ENCODE measurements at regions not wholly inside any gene's neighbourhood (a gene's known extent, or its start where the extent isn't known, plus 50 kb on each side); places are given as distances from the start of the nearest gene placed in this dataset.
"Not testable (repeated sequence)": the region's sequence is repeated elsewhere in the genome, so short reads cannot be mapped to it uniquely, and the experiment has no call there.

- ATAC-seq (no peak), DNase-seq (ENCODE audit: low spot score) (no peak)
Observed at GRCh38 chr4:103499094-103499493, 220.7 kb downstream of the TACR3 start.

DNA sequence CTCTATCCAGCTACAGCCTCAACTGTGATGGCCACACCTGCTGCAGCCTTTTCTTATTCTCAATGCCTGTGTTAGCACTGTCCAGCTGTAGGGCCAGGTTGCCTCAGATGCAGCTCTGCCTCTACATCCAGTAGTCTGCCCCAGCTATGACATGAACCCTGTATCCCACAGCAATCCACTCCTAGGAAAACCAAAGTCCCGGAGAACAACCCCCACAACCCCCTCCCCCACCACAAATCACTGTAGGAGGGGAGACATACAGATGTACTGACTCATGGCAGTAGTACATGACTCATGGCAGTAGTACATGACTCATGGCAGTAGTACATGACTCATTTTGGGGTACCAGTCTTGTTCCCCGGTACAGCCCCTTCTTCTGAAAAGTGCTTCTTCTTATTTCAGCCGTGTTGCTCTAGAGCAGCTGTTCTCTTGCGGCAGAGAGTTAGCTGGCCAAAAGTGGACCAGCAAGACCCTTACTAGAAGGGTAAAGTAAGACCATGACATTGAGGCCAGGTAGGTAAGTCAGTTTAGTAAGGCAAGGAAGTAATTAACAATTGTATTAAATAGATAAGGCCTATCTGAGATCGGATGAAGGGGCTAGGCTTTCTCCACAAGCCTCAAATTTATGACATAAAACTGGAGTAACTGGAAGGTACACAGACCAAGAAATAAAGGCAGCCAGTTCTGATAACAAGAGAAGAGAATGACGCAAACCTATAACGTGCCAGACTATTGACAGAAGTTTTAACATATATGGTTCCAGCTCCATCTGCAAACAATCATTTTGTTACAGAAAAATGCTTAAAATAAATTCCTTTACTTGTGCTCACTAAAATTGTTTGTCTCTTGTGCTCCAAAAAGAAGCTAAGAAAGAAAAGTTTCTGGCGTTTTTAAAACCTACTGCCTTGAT is 221.4 kb downstream of the TACR3 start:
- DNase-seq (ENCODE audit: low spot score) (no peak), ATAC-seq (no peak)

DNA sequence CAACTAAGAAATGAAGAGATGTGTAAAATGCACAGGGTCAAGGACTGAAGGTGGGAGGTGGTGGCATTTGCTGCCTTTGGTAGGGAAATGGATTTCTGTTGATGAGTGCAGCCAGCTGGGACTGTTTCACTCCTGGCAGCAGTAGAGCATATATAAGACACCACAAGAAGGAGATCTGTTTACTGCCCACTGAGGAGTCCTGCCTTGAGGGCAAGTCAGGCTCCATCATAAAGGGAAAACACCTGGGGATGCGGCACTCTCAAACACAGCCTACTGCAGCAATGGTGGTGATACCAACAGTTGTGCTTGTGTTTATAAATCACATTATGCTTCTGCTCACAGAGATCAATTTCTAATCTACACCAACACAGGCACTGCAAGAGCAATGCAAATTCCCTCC is 222.1 kb downstream of the TACR3 start:
- ATAC-seq: no peak

DNA sequence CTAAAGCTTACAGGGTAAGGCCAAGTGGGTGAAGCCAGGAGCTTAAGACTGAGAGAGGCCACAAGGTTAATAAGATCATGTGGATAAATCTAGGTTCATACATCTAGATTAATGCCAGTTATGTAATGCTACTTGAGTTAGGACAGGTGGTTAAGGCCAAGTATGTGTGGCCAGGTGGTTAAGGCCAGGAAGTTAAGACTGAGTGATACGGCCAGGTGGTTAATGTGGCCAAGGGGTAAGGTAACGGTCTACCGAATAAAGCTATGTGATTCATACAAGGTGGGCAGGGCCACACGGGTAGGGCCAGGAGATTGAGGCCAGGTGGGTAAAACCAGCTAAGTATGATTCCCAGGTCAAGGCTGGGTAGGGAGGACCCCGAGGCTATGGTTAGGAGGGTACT is 223.0 kb downstream of the TACR3 start:
- ATAC-seq (no peak), DNase-seq (ENCODE audit: low spot score) (no peak)

More for the DNA sequence above, 222.1 kb downstream of the TACR3 start:
- DNase-seq (ENCODE audit: low spot score): no peak

GRCh38 chr4:103493450-103494159 is 226.2 kb downstream of the TACR3 start:
- ATAC-seq: no peak
- no peak for DNase-seq (ENCODE audit: low spot score)

GRCh38 chr4:103485296-103485695 is 234.5 kb downstream of the TACR3 start:
- ATAC-seq: not testable (repeated sequence)

DNA sequence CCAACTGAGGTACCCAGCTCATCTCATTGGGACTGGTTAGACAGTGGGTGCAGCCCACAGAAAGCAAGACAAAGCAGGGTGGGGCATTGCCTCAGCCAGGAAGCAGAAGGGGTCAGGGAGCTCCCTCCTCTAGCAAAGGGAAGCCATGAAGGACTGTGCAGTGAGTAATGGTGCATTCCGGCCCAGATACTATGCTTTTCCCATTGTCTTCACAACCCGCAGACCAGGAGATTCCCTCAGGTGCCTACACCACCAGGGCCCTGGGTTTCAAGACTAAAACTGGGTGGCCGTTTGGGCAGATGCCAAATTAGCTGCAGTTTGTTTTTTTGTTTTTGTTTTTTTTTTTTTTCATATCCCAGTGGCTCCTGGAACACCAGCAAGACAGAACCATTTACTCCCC is 235.3 kb downstream of the TACR3 start:
- ATAC-seq: no peak
- no peak for DNase-seq (ENCODE audit: low spot score)

More at GRCh38 chr4:103485296-103485695, 234.5 kb downstream of the TACR3 start:
- DNase-seq (ENCODE audit: low spot score): not testable (repeated sequence)

DNA sequence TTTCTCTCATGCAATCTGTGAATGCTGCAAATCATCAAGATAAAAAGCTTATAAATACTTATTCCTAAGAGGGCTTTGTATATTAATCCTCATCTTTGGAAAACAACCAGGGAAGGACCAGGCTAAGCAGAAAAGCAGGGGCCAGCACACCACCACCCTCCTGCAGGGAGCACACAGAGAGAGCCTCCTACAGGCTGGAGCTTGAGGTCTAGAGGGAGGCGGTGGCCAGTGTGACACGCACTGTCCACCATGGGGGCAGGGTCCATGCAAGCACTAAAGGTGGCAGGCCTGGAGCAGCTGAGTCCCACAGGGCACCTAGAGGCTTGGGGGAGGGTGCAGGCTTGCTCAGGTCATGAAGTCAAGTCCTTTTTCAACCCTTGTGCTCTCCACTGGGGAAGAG is 236.9 kb downstream of the TACR3 start:
- DNase-seq (ENCODE audit: low spot score) (no peak), ATAC-seq (no peak)

DNA sequence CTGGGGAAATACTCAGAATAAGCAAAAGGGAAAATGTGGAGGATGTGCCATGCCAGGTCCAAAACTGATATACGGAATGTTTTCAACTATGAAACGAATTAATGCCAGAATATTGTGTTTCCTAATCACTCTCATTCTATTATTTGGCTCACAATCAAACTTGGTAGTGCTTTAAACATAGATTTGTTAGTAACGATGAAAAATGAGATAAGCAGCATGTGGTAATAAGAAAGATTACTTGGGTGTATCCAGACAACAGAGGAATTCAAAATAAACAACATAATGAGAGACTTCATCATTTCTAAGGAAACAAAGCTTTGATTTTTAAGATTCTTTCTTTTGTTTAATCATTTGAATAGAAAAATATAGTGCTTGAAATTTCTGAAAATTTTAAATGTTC is 237.3 kb downstream of the TACR3 start:
- ATAC-seq (no peak), DNase-seq (ENCODE audit: low spot score) (no peak)

GRCh38 chr4:103478734-103479133 is 241.1 kb downstream of the TACR3 start:
- ATAC-seq: no peak

DNA sequence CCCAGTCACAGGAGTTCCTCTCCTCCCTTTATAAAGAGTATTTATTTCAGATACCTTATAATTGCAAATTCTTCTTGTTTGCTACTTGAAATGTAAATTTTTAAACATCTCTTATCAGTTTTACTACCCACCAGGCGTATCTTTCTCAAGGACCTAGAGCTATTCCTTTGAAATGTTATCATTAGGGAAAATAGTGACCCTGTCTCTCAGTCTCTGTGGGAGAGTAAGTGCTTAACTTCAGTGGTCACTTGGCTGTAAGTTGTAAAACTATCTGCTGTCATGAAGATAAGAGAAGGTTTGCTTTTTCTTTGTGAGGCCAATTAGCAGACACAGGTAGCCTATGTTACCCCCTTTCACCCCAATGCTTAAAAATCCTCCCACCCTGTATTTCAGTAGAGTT is 241.6 kb downstream of the TACR3 start:
- DNase-seq (ENCODE audit: low spot score) (no peak), ATAC-seq (no peak)

More at GRCh38 chr4:103478734-103479133, 241.1 kb downstream of the TACR3 start:
- no peak for DNase-seq (ENCODE audit: low spot score)

DNA sequence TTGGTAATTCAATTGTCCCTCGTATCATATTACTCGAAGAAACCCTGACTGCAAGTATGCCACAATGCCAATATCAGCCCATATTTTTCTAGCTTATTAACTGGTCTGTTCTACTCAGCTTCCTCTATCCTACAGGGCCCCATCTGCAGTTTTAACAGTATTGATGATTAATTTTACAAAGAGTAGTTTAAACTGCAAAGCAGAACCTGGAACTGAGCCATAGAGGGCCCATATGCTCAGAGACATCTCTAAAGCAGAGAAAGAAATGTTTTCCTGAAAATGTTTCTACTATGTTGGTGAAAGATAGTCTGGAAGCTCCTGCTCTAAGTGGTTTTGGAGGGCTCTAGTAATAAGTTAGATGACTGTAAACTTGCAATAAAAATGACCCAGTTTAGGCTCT is 259.4 kb upstream of the CENPE start:
- no peak for ATAC-seq

GRCh38 chr4:103451341-103451740 is 253.2 kb upstream of the CENPE start:
- ATAC-seq: no peak

More for the DNA sequence above, 259.4 kb upstream of the CENPE start:
- no peak for DNase-seq (ENCODE audit: low spot score)

DNA sequence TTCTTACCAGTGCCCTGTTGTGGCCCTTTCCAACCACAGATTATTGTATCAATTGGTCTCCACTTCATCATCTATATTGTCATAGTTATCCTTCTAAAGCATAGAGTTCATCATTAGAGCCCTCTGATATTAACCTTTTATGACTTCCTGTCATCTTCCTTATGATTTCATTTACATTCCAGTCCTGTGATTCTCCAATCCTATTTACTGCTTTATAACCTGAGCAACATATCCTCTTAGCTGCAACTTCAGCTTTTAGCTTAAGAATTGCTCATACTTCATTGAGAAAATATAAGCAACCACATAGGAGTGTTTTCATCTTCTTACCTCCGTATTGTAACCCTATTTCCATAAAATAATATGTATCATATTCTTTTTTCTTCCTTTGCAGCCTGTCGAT is 252.6 kb upstream of the CENPE start:
- DNase-seq (ENCODE audit: low spot score): no peak
- no peak for ATAC-seq

More at GRCh38 chr4:103451341-103451740, 253.2 kb upstream of the CENPE start:
- no peak for DNase-seq (ENCODE audit: low spot score)

DNA sequence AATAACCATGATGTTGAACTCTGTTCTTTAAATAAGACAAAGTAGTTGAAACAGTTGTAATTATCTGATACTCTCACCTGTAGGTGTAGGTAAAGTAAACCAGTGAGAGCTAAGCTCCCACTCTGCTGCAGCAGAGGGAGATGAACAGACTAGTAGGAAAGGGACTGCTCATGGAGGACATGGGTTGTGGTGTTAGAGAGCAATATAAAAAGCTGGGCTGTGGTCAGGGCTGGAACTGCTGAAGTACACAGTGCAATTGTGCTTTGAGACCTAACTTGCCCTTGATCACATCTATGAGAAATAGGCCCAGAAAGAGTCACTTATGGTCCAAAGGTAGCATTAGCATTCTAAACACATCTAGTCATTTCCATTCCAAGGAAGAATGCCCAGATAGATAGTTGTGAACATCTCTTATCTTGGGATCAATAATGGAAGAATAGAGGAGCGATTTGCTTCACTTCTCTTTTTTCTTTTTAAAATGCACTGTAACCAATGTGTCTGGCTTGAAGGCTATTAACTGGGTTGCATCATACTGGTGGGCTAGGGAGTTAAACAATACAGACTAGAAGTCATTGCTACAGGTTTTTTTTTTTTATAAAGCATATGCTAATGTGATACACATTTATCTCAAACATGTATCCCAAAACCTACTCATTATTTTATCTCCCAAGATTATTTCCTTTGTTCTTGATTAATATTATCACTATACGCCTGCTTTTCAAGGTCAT is 251.3 kb upstream of the CENPE start:
- no peak for ATAC-seq
- no peak for DNase-seq (ENCODE audit: low spot score)

DNA sequence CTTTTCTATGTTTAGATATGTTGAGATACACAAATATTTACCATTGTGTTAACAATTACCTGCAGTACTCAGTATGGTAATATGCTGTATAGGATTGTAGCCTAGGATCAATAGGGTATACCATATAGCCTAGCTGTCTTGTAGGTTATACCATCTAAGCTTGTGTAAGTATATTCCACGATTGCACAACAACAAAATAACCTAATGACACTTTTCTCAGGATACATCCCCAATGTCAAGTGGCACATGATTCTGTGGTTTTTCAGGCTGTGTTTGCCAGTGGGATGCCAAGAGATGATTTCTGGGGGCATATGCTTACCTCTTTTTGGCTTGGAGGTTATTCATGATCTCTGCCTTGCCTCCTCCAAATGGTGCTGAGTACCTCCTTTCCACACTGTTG is 247.2 kb upstream of the CENPE start:
- ATAC-seq (no peak), DNase-seq (ENCODE audit: low spot score) (no peak)

DNA sequence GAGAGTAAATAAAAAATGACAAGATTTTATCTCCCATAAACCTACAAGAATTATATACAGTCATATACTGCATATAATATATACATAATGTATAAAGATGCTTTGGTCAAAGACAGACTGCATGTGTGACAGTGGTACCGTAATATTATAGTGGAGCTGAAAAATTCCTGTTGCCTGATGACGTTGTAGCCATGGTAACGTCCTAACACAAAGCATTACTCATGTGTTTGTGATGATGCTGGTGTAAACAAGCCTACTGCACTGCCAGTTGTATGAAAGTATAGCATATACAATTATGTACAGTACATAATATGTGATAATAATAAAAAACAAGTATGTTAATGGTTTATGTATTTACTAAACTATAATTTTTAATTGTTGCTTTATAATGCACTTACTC is 245.2 kb upstream of the CENPE start:
- no peak for DNase-seq (ENCODE audit: low spot score)
- ATAC-seq: no peak

GRCh38 chr4:103429283-103429682 is 231.1 kb upstream of the CENPE start:
- no peak for DNase-seq (ENCODE audit: low spot score)
- ATAC-seq: no peak

- peak; percentile 74 for ATAC-seq
- peak; percentile 64 for DNase-seq (ENCODE audit: low spot score)
Observed at GRCh38 chr4:103425406-103425805, 227.3 kb upstream of the CENPE start.

- peak; percentile 64 for ATAC-seq
- DNase-seq (ENCODE audit: low spot score): peak; percentile 75
Observed at GRCh38 chr4:103424853-103425252, 226.7 kb upstream of the CENPE start.

- peak; percentile 58 for DNase-seq (ENCODE audit: low spot score)
- ATAC-seq: peak; percentile 58
Observed at GRCh38 chr4:103423261-103423660, 225.1 kb upstream of the CENPE start.

Data from left lobe of liver (tissue), 2 donors.